OCI-LY7 (cell line): ENCODE measurements at regions not wholly inside any gene's neighbourhood (a gene's known extent, or its start where the extent isn't known, plus 50 kb on each side); places are given as distances from the start of the nearest gene placed in this dataset.

Experiments used
- BruUV-seq: library from RNA; stranded (reverse); fragments of 400-500 nt; replicated peaks from 2 replicates; lab custom pipeline; 2021; lab: Mats Ljungman, UMichigan
- CTCF ChIA-PET: fragments of 300-600 bp; sonication (Branson Sonifier 250); formaldehyde crosslinking; loops from one replicate; lab custom pipeline; 2022; ENCODE audit warnings: antibody characterized with exemption; ENCODE audit not compliant: unreplicated experiment; lab: Charles Lee
- POLR2A ChIA-PET: fragments of 300-600 bp; sonication (Branson Sonifier 250); formaldehyde crosslinking; loops from one replicate; lab custom pipeline; 2022; ENCODE audit warnings: antibody characterized with exemption; lab: Charles Lee
- DNase-seq: peaks from one replicate; pipeline ENCODE4 v3.0.0-alpha.2; 2015; ENCODE audit warnings: low spot score
- H2AFZ ChIP-seq: fragments of 200-600 bp; sonication (generic), shearing (Covaris generic); 2 replicates; pipeline ENCODE4 v1.6.1; 2014; ENCODE audit warnings: mild to moderate bottlenecking, antibody characterized with exemption, low read length, moderate library complexity
- H3K27ac ChIP-seq: fragments of 200-600 bp; sonication (generic); 2 replicates; pipeline ENCODE4 v1.5.1; 2014; ENCODE audit warnings: mixed run types, low read depth, mild to moderate bottlenecking, moderate library complexity, low read length, inconsistent platforms; ENCODE audit not compliant: poor library complexity, severe bottlenecking
- H3K36me3 ChIP-seq: fragments of 200-600 bp; sonication (generic); 2 replicates; pipeline ENCODE4 v1.6.1; 2014; ENCODE audit warnings: mild to moderate bottlenecking, antibody characterized with exemption, low read length, moderate library complexity, mixed read lengths; ENCODE audit not compliant: insufficient read depth
- H3K4me1 ChIP-seq: fragments of 200-600 bp; sonication (generic); 2 replicates; pipeline ENCODE4 v1.5.1; 2014; ENCODE audit warnings: mild to moderate bottlenecking, low read length; ENCODE audit not compliant: insufficient read depth, poor library complexity, severe bottlenecking
- H3K4me2 ChIP-seq: fragments of 200-600 bp; sonication (generic); 2 replicates; pipeline ENCODE4 v1.6.1; 2014; ENCODE audit warnings: mild to moderate bottlenecking, low read length
- H3K4me3 ChIP-seq: fragments of 200-600 bp; sonication (generic); 2 replicates; pipeline ENCODE4 v1.5.1; 2014; ENCODE audit warnings: mild to moderate bottlenecking, low read depth, low read length; ENCODE audit not compliant: poor library complexity, severe bottlenecking
- H3K79me2 ChIP-seq: fragments of 200-600 bp; sonication (generic); 2 replicates; pipeline ENCODE4 v1.6.1; 2016; ENCODE audit warnings: low read depth, mild to moderate bottlenecking, low read length, moderate library complexity, mixed read lengths; ENCODE audit not compliant: insufficient read depth
- H3K9me2 ChIP-seq: fragments of 200-600 bp; sonication (generic); 2 replicates; pipeline ENCODE4 v1.6.1; 2016; ENCODE audit warnings: mild to moderate bottlenecking, low read length, mixed read lengths; ENCODE audit not compliant: insufficient read depth
- H3K9me3 ChIP-seq: fragments of 200-600 bp; sonication (generic); 2 replicates; pipeline ENCODE4 v1.6.1; 2014; ENCODE audit warnings: mild to moderate bottlenecking, mixed run types, low read length, mixed read lengths
- H4K20me1 ChIP-seq: fragments of 200-600 bp; sonication (generic); 2 replicates; pipeline ENCODE4 v1.6.1; 2014; ENCODE audit warnings: mild to moderate bottlenecking, antibody characterized with exemption, low read length, moderate library complexity, mixed read lengths; ENCODE audit not compliant: insufficient read depth
- EZH2phosphoT487 ChIP-seq: fragments of 200-600 bp; sonication (generic); IDR thresholded peaks from 2 replicates; pipeline ENCODE4 v1.6.1; 2018; ENCODE audit warnings: low read depth, borderline replicate concordance, mild to moderate bottlenecking, mixed run types, antibody characterized with exemption, low read length, moderate library complexity, mixed read lengths
- intact Hi-C: fragments of 100-400 bp; cut with micrococcal nuclease; formaldehyde crosslinking; loops from one replicate; pipeline ENCODE4 v1.10.0; 2022; ENCODE audit not compliant: unreplicated experiment
- TF ChIP-seq, protein P1 (sequence below): fragments of 200-600 bp; sonication (generic); conservative IDR thresholded peaks from 2 replicates; pipeline ENCODE4 v1.5.1; 2014; ENCODE audit warnings: mild to moderate bottlenecking, antibody characterized with exemption, low read length, moderate library complexity, mixed read lengths

GRCh38 chr7:155201325-155202087, 96.2 kb upstream of the INSIG1 start:
- no peak overlapping the region for H3K4me2 ChIP-seq
- H3K4me3 ChIP-seq, result no peak overlapping the region
- TF ChIP-seq EZH2phosphoT487, result no peak
- TF ChIP-seq, protein P1, sequence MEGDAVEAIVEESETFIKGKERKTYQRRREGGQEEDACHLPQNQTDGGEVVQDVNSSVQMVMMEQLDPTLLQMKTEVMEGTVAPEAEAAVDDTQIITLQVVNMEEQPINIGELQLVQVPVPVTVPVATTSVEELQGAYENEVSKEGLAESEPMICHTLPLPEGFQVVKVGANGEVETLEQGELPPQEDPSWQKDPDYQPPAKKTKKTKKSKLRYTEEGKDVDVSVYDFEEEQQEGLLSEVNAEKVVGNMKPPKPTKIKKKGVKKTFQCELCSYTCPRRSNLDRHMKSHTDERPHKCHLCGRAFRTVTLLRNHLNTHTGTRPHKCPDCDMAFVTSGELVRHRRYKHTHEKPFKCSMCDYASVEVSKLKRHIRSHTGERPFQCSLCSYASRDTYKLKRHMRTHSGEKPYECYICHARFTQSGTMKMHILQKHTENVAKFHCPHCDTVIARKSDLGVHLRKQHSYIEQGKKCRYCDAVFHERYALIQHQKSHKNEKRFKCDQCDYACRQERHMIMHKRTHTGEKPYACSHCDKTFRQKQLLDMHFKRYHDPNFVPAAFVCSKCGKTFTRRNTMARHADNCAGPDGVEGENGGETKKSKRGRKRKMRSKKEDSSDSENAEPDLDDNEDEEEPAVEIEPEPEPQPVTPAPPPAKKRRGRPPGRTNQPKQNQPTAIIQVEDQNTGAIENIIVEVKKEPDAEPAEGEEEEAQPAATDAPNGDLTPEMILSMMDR, result no peak
- peaks cover 8% of the 10 kb centered on the region; the same call in 1 of the 2 replicates for H3K9me3 ChIP-seq
- no peak overlapping the region for H3K27ac ChIP-seq
- intact Hi-C loops, result no loop called here
- no peaks in the 10 kb centered on the region for H3K9me2 ChIP-seq
- BruUV-seq, result no TSS peak
- no peaks in the 10 kb centered on the region for H4K20me1 ChIP-seq
- no peak overlapping the region for H2AFZ ChIP-seq
- H3K36me3 ChIP-seq, result no peaks in the 10 kb centered on the region
- CTCF ChIA-PET, result no interaction called here
- no peaks in the 10 kb centered on the region for H3K79me2 ChIP-seq
- DNase-seq, result no peak
- POLR2A ChIA-PET, result no interaction called here
- peaks cover 32% of the 10 kb centered on the region for H3K4me1 ChIP-seq

- Histone ChIP-seq H4K20me1 (no peaks in the 10 kb centered on the region), H3K79me2 (no peaks in the 10 kb centered on the region), H3K4me3 (no peak overlapping the region), H3K9me2 (no peaks in the 10 kb centered on the region), H3K27ac (no peak overlapping the region), H3K4me2 (no peak overlapping the region), H3K4me1 (peaks cover 39% of the 10 kb centered on the region), H3K36me3 (no peaks in the 10 kb centered on the region), H2AFZ (no peak overlapping the region), H3K9me3 (0 out of 2 replicates have a peak, but pooled peaks cover under 1% of the 10 kb centered on the region)
- no peak for TF ChIP-seq EZH2phosphoT487
- TF ChIP-seq, protein P1, result no peak
- ChIA-PET POLR2A (no interaction called here), CTCF (no interaction called here)
- intact Hi-C loops, result no loop called here
- BruUV-seq, result no TSS peak
- no peak for DNase-seq
Observed at GRCh38 chr7:155202106-155202871, 95.4 kb upstream of the INSIG1 start.
